ENCODE measurements at regions not wholly inside any gene's neighbourhood (a gene's known extent, or its start where the extent isn't known, plus 50 kb on each side); places are given as distances from the start of the nearest gene placed in this dataset.

GRCh38 chr12:124704619-124705018, 137.2 kb upstream of the NCOR2 start:
- TF ChIP-seq, protein P1, sequence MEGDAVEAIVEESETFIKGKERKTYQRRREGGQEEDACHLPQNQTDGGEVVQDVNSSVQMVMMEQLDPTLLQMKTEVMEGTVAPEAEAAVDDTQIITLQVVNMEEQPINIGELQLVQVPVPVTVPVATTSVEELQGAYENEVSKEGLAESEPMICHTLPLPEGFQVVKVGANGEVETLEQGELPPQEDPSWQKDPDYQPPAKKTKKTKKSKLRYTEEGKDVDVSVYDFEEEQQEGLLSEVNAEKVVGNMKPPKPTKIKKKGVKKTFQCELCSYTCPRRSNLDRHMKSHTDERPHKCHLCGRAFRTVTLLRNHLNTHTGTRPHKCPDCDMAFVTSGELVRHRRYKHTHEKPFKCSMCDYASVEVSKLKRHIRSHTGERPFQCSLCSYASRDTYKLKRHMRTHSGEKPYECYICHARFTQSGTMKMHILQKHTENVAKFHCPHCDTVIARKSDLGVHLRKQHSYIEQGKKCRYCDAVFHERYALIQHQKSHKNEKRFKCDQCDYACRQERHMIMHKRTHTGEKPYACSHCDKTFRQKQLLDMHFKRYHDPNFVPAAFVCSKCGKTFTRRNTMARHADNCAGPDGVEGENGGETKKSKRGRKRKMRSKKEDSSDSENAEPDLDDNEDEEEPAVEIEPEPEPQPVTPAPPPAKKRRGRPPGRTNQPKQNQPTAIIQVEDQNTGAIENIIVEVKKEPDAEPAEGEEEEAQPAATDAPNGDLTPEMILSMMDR (IDR thresholded peaks at IDR 0.05; ENCODE audit: insufficient read depth, low read length, poor library complexity, severe bottlenecking) = no peak
- DNase-seq (ENCODE audit: extremely low read depth, insufficient read length) = no peak
- no peak overlapping the region for H3K4me3 ChIP-seq (replicated peaks; ENCODE audit: low read depth, low read length)
- no peaks in the 10 kb centered on the region; the same call in 1 of the 2 replicates for H3K27me3 ChIP-seq (replicated peaks; ENCODE audit: control insufficient read depth, insufficient read depth, low read length)
- H3K36me3 ChIP-seq (ENCODE audit: control insufficient read depth, insufficient read depth, low read length) = no peaks in the 10 kb centered on the region

GRCh38 chr12:124703856-124704255, 136.4 kb upstream of the NCOR2 start:
- Histone ChIP-seq H3K4me3 (replicated peaks; ENCODE audit: low read depth, low read length) (no peak overlapping the region), H3K36me3 (ENCODE audit: control insufficient read depth, insufficient read depth, low read length) (no peaks in the 10 kb centered on the region), H3K27me3 (replicated peaks; ENCODE audit: control insufficient read depth, insufficient read depth, low read length) (no peaks in the 10 kb centered on the region; the same call in none of the 2 replicates)
- DNase-seq (ENCODE audit: extremely low read depth, insufficient read length) = no peak
- TF ChIP-seq, protein P1 (IDR thresholded peaks at IDR 0.05; ENCODE audit: insufficient read depth, low read length, poor library complexity, severe bottlenecking) = no peak

DNA sequence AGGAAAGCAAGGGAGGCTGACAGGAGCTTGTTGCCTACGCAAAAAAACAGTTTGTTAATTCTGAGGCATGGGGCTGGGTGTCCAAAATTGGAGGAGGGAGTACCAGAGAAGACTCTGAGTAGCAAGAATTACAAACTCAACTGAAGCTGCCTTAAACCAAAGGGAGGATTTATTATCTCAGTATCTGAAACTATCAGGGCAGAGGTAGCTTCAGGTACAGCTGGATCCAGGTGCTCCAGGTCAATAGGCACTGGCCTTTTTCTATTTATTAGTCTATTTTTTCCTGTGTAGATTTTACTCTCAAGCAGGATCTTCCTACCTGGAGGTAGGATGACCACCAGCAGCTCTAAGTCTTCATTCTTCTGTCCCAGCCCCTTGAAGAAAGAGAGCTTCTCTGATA, 135.3 kb upstream of the NCOR2 start:
- Histone ChIP-seq H3K36me3 (ENCODE audit: control insufficient read depth, insufficient read depth, low read length) (no peaks in the 10 kb centered on the region), H3K4me3 (replicated peaks; ENCODE audit: low read depth, low read length) (no peak overlapping the region), H3K27me3 (replicated peaks; ENCODE audit: control insufficient read depth, insufficient read depth, low read length) (no peaks in the 10 kb centered on the region; the same call in none of the 2 replicates)
- TF ChIP-seq, protein P1 (IDR thresholded peaks at IDR 0.05; ENCODE audit: insufficient read depth, low read length, poor library complexity, severe bottlenecking) = no peak
- no peak for DNase-seq (ENCODE audit: extremely low read depth, insufficient read length)

DNA sequence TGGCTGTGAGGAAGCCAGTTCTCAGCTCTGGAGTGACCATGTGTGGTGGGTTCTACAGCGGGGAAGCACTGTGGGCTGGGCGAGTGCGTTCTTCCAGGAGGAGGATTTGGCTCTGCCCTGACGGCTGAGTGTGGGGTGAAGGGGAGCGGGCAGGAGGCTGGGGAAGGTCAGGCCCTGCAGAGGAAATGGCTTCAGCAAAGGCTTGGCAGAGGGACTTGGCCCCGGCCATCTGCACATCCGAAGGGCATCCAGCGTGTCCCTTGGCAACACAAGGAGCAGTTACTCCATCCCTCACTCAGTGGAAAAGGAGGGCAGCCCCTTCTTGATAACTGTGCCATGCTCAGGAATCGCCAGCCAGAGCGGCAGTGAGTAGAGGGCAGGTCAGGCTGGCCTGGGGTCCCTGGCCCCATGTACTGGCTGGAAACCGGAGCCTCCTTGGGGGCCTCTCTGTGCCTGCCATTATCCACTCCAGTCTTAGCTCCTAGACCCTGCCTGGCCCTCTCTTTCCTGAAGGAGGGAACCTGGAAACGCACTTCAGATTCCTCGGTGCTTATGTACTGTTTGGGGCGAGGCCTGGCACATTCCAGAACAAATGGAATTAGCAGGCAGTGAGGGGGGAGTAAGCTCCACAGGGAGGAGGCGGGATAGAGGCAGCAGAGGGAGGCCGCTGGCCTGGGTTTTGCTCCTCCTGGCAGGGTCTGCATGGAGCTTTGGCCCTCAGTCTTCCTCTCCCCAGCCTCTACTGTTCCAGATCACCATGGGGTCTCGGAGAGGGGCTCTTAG, 133.6 kb upstream of the NCOR2 start:
- H3K27me3 ChIP-seq (replicated peaks; ENCODE audit: control insufficient read depth, insufficient read depth, low read length) = no peaks in the 10 kb centered on the region; the same call in none of the 2 replicates
- no peak overlapping the region for H3K4me3 ChIP-seq (replicated peaks; ENCODE audit: low read depth, low read length)
- H3K36me3 ChIP-seq (ENCODE audit: control insufficient read depth, insufficient read depth, low read length) = no peaks in the 10 kb centered on the region
- TF ChIP-seq, protein P1 (IDR thresholded peaks at IDR 0.05; ENCODE audit: insufficient read depth, low read length, poor library complexity, severe bottlenecking) = no peak
- no peak for DNase-seq (ENCODE audit: extremely low read depth, insufficient read length)

- H3K36me3 ChIP-seq (ENCODE audit: control insufficient read depth, insufficient read depth, low read length) = no peaks in the 10 kb centered on the region
- DNase-seq (ENCODE audit: extremely low read depth, insufficient read length) = no peak
- TF ChIP-seq, protein P1 (IDR thresholded peaks at IDR 0.05; ENCODE audit: insufficient read depth, low read length, poor library complexity, severe bottlenecking) = no peak
- no peak overlapping the region for H3K4me3 ChIP-seq (replicated peaks; ENCODE audit: low read depth, low read length)
- H3K27me3 ChIP-seq (replicated peaks; ENCODE audit: control insufficient read depth, insufficient read depth, low read length) = no peaks in the 10 kb centered on the region; the same call in none of the 2 replicates
These were observed 132.5 kb upstream of the NCOR2 start for GRCh38 chr12:124699909-124700308.
